HG03175 (cell line): ENCODE measurements at regions not wholly inside any gene's neighbourhood (a gene's known extent, or its start where the extent isn't known, plus 50 kb on each side); places are given as distances from the start of the nearest gene placed in this dataset.

ENCODE experiments used
- ATAC-seq: cut with Tn5 transposase; IDR thresholded peaks from one replicate; pipeline ENCODE4 v1.9.1; 2021; ENCODE audit warnings: mild to moderate bottlenecking, moderate library complexity; ENCODE audit not compliant: unreplicated experiment

DNA sequence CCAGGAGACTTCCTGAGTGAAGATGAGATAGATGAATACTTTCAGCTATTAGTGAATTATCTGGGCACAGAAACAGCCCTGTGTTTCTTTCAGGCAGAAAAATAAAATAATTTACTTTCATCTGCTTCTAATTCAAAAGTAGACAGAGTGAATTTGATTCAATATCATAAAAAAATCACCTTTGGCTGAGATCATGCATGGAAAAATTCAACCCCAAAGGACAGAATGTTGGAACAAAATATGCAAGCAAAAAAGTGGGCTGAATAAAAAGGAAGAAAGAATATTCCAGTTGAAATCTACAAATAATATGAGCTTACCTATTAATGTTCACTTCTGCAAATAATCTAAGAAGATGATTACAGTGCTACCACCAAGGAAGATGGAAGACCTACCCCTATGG lies 546.9 kb downstream of the TFAP2B start:
- ATAC-seq = no peak

DNA sequence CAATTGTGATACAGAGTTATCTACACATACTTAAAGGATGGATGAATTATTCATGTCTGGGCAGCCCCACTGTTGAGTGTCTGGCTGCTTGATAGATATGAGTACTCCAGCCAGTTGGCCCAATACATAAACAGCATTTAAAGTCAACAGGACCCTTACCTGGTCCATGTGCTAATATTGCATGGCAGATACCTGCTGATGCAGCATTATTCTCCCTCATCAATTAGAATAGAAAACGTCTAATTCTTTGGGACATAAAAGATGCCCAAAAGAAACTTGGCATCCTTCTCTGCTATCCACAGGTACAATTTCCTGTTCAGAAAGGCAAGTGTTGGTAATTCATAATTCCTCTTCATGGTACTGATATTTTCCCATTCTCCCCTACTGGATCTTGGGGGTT lies 550.8 kb downstream of the TFAP2B start:
- no peak for ATAC-seq

GRCh38 chr6:51382847-51383246 lies 564.2 kb downstream of the TFAP2B start:
- no peak for ATAC-seq

DNA sequence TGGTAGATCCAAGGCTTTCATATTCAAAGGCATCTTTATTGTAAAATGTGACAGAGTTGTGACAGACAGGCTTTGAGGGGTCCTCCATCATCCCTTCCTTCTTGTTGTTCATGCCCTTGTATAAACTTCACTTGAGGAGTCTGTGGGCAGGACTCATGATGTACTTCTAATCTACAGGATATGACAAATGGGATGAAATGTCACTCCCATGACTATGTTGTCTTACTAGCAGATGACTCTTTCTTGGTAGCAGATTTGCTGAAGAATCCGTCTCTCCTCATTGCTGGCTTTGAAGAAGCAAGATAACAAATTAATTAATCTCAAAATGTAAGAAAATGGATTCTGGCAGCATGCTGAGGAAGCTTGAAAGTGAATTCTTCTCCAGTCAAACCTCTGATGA lies 566.1 kb downstream of the TFAP2B start:
- ATAC-seq = no peak

DNA sequence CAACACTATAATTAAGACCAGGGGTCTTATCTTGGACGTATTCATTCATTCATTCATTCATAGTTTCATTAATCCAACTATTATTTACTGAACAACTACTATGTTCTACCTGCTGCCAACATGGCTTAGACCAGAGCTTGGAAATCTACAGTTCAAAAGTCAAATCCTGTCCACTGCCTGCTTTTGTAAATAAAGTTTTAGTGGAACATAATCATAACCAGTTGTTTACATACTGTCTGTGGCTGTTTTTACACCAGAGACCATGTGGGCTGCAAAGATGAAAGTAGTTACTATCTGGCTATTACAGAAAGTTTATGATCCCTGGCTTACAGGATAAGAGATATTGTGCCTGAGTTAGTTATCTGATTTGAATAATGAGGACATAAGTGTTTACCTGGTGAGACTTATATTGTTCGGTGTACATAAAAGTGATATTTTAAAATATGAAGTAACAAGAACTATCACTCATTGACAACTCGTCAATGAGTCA lies 567.7 kb downstream of the TFAP2B start:
- ATAC-seq = no peak

GRCh38 chr6:51387907-51388306 lies 569.2 kb downstream of the TFAP2B start:
- no peak for ATAC-seq

GRCh38 chr6:51394061-51394460 lies 575.4 kb downstream of the TFAP2B start:
- no peak for ATAC-seq

DNA sequence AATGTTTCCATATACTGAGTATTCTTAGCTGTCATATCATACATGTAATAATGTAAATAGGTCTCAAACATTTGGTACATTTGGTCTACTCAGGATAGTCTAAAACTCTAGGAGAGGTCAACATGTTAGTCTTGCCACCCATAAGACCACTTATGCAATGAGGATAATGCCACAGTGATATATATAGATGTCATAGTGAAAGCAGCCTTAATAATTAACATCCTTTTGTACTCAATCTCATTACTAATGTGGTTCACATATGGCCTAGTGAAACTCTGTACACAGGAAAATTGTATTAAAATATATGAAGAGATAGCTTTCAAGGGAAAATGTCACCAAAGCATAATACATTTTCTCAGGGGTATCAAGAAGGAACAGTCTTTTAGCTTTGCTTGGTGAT lies 577.9 kb downstream of the TFAP2B start:
- ATAC-seq = peak; percentile 78

GRCh38 chr6:51398064-51398705 lies 579.5 kb downstream of the TFAP2B start:
- peak; percentile 55 for ATAC-seq

GRCh38 chr6:51398793-51399192 lies 580.1 kb downstream of the TFAP2B start:
- peak; percentile 16 for ATAC-seq

DNA sequence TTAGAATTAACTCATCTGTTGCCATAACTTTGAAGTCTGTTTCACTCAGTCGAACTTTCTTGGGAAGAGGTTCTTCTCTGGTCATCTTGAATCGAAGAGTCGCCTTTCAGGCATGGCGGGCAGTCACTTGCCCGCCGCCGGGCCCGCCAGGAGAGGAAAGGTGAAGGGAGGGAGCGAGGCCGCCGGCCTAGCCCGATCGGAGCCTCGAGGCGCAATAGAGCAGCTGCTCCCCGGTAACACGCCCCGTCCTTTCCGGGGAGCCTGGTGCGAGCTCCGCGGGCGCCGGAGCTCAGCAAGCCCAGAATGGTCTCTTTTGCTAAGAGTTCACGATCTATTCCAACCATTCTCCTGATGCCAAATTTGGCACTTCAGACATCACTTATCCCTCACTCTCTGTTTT lies 591.8 kb downstream of the TFAP2B start:
- no peak for ATAC-seq

- no peak for ATAC-seq
Measured at GRCh38 chr6:51411496-51412125, 592.9 kb downstream of the TFAP2B start.

- no peak for ATAC-seq
Measured at GRCh38 chr6:51414361-51414760, 595.7 kb downstream of the TFAP2B start.

DNA sequence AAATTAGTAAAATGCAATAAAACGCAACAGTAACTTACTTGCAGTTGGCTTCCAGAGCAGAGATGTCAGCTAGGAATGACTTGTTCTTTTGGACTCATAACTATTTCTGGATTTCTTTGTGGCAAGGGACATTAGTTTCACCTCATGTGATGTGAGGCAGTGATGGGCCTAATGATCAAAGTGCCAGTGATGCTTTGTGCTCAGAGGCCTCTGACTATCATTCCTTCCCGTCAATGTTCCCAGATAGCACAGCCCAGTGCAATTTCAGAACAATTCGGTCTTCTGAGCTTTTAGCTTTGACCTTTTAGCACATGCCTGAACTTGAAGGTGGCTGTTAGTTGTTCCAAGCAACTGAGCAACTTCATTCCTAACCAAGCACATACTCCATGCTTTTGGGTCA lies 596.8 kb downstream of the TFAP2B start:
- no peak for ATAC-seq

GRCh38 chr6:51429017-51429712 lies 610.5 kb downstream of the TFAP2B start:
- no peak for ATAC-seq

DNA sequence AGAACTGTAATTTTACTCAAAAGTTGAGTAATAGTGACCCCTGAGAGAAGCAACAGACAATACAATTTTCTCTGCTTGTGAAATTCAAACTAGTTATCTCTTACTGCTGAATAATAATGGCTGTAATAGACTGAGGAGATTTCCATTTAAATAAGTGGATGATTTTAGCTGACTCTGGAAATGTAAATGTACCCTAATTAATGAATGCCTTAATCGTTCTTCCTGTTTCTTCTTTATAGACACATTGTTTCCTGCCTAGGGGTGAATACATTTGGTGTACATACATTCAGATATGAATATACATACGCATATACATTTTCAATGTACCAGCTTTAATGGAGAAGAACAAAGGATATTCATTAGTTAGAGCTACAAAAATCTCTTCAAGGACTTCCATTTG lies 611.9 kb downstream of the TFAP2B start:
- ATAC-seq = no peak

- no peak for ATAC-seq
Measured at GRCh38 chr6:51432481-51432880, 613.8 kb downstream of the TFAP2B start.

GRCh38 chr6:51450248-51450957 lies 631.7 kb downstream of the TFAP2B start:
- no peak for ATAC-seq

GRCh38 chr6:51450958-51451357 lies 632.3 kb downstream of the TFAP2B start:
- no peak for ATAC-seq

DNA sequence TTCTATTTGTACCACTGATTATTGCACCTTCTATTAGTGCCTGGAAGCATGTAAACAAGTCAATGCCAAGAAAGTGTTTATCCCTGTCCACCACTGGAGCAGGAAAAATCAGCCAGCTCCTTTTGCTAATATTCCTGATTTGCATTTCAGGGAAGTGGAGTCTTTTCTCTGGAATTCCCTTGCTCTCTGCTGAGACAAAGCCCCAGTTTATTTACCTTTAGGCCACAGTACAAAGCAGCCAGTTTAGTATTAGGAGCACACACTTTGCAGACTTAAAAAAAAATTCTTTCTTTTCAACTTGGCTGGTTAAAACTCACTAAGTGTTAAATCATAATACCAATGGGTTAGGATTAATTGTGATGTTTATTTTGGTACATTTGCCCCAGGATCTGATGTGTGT lies 631.1 kb downstream of the PKHD1 start:
- no peak for ATAC-seq

- ATAC-seq = peak; percentile 94
Measured at GRCh38 chr6:51459958-51460357, 627.5 kb downstream of the PKHD1 start.

DNA sequence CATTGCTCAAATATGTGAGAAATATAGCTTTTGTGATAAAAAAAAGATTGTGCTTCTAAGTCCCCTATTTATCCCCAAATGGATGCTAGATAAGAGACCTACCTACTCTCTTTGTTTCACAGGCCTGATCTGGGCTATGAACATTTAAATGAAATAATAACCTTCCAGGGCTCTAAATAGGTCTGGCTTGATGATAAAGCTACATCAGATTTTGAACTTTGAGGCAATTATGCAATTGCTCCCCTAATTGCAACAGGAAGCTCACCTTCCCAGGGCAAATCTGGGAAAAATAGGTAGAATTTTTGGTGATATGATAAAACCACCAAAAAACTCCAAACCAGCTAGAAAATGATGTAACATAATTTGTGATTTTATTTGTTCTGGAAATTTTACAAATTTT lies 624.5 kb downstream of the PKHD1 start:
- ATAC-seq = no peak
